ENCODE measurements at regions not wholly inside any gene's neighbourhood (a gene's known extent, or its start where the extent isn't known, plus 50 kb on each side); places are given as distances from the start of the nearest gene placed in this dataset.
A peak's percentile ranks its signal among the peaks of the same experiment; 100 is the strongest.

DNA sequence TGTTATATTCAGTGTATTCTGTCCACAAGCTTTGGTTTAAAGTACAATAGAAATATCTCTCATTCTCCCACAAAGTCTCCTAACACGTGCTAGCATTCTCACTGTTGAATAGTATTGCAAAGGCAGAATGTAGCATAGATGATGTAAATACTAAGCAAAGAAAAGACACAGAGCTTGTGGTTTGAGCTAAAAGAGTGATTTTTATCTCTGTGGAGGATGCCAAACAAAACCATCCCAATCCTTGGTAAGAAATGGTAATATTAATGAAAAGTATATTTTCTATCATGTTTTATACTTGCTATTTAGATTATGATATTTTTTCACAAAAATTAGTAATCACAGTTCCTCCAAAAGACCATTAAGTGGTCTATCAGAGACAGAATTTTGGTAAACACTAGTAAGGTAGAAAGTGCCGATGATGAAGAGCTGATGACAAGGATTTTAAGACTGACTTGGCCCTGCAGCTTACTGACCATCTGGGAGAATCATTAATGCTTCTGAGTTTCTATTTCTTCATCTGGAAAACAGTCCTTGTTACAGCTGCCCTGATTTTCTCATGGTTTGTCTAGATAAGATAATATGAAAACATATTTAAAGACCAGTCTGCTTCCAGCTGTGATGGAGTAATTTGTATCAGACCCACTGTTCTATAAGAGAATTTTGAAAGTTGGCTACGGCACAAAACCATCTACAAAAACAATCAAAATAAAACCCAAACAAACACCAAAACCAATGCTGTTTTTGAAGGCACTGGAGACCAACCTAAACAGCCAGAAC, 510.2 kb downstream of the SPATA31D1 start:
- DNase-seq (ENCODE audit: low spot score), result no peak

DNA sequence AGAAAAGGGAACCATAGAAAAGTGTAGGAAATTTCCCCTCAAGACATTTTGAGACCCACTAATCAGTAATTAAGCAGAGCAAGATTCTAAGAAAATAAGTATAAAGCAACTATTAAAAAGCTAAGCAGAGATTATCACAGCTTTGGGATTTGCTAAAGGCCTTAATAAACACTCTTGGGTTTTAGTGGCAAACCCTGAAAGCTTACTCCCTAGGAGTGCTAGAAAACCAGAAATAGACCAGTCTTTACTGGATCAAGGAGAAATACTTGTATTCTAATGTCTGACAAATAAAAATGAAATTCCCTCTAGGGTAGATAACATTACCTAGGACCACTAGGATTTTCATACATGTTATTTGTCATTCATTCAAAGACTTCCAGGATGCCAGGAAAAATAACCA, 510.8 kb downstream of the SPATA31D1 start:
- DNase-seq (ENCODE audit: low spot score), result no peak

DNA sequence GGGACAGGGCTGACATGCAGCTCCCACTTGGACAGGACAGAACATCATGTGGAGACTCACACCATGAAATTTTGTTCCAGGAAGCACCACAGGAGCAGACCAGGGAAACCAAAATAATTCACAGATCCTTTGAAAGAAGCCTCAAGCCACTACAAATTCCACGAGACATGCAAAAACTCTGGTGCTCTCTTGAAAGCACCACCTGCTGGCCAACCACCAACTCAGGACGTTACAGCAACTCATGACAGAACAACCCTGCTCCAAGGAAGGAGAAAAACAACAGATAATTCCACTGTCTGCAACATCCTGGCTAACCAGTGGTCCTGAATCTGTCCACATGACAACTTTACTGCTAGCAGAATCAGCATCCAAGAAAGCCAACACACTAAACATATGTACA, 516.0 kb downstream of the SPATA31D1 start:
- DNase-seq (ENCODE audit: low spot score), result no peak

DNA sequence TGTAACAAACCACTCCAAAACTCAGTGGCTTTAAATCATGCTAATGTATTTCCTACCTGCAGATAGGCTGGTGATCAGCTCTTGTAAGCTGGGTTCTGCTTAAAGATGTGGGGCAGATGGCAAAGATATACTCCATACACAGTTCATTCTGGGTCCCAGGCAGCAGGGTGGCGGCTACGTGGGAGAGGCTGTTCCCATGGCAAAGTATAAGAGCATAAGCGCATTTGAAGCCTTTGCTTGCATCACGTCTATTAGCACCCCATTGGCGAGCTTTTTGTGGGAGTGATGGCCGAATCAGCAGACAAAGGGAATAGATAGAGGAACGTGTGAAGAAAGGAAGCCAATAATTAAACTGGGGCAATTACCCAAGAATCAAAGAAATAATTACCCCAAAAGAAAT, 523.1 kb downstream of the SPATA31D1 start:
- DNase-seq (ENCODE audit: low spot score), result no peak

DNA sequence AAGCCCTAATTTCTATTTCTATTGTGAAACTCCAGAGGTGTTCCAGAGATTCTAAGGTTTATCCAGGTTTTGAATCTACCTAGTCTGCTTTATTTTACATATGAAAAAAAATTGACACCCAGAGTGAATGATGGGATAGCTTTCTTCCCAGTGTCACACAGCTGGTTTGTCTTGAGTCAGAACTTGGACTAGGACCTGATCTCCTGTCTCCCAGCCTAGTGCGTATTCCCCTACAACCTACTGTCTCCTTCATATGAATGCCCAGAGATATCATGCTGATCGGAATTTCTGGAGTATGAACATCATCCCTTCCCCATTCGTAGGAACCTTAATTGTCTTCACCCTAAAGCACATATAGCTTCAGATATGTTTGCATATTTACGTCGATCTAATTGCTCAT, 524.2 kb downstream of the SPATA31D1 start:
- no peak for DNase-seq (ENCODE audit: low spot score)

DNA sequence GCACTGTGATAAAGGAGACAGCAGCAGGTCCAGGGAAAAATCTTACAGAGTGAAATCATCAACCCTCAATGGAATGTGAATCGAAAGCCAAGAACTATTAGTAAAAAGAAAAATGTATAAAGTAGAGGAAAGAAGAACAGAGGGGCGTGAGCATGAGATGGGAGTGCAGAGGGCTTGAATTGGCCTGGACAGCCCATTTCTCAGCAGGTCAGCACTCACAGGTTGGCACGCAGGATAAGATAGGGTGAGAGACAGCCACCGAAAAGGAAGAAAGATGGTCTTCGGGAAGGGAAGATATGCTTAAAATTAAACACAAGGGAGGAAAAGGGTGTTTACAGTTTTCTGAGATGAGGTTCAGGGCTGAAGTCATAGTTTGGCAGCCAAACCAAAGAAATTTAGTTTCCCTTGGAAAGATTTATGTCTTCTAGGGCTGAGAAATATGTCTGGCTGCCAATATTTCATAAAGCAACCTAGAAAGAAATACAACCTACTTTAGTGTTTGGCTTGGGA, 524.7 kb downstream of the SPATA31D1 start:
- DNase-seq (ENCODE audit: low spot score), result no peak

DNA sequence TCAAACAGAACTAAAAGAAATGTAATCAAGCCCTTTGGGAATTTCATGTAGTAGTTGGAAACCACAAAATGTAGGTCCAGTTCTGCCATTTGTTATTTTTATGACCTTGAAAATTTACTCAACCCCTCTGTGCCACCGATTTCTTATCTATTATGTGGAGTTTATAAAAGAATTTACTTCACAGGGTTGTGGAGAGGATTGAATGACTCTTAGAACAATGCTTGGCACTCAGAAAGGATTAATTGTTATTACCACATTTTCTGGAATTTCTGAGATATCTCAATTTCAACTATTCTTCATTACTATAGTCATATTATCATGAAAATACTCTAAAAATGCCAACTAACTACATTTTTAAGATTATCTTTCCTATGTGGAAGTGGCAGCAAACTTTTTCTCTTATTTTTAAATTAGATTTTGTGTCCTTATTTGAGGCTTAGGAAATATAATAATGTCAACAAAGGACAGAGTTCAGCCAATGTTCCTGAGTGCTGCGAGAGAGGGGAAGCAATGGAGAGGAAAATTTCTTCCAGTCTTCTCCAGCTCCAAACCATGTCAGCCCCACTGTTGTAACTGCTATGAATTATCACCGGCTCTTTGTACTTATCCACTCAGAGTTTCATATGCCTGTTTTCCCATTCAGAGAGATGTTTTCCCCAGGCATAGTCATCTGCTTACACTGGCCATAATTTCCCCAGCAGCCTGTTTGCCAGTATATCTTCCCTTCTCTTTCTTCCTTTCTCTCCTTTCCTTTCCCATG, 525.6 kb downstream of the SPATA31D1 start:
- DNase-seq (ENCODE audit: low spot score), result no peak

DNA sequence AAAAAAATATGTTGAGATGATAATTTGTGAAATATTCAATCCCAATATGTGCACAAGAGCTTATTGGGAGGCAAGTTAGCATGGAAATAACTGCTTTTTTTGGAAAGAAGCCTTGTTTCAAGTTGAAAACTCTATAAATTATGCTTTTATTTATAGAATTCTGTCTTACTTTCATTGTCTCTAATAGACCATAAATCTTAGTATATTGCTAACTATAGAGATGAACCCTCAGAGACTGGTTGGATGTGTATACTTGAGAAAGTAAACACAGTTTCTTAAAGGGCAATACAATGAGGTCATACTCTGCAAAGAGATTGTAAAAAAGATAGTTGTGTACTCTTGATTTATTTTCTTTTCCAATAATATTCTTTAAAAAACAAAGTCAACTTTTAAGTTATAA, 530.3 kb downstream of the SPATA31D1 start:
- no peak for DNase-seq (ENCODE audit: low spot score)

DNA sequence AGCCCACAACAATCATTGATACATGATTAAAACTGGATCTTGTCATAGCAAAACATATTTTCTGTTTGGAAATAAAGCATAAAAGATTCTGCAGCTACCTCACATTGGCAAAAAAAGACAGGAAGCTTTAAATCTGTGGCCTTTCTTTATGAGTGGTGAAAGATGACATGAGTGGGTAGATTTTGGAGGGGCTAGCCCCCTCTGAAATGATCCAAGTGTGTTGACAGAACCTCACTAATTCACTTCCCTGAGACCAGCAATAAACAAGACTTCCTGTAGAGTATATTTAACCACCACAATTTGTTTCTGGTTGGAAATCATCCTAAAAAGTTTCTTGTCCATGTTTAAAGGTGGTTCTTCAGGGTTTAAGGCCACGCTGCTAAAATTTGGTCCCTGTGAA, 530.8 kb downstream of the SPATA31D1 start:
- no peak for DNase-seq (ENCODE audit: low spot score)

DNA sequence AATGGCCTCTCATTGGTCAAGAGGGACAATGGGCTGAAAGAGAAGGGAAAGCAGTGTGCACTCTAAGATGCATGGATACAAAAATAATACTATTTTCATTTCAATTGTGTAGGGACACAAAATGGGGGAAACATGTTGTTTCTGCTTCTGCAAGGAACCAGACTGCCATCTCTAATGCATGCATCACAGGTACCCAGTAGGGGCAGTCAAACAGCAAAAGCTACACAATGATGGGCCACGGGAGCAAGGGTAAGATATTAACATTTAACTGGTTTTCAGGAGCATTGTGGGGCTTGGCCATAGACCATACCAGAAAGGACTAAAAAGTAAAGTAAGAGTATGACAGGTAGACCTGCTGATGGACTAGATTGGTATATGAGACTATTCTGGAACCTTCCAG, 535.8 kb downstream of the SPATA31D1 start:
- no peak for DNase-seq (ENCODE audit: low spot score)

DNA sequence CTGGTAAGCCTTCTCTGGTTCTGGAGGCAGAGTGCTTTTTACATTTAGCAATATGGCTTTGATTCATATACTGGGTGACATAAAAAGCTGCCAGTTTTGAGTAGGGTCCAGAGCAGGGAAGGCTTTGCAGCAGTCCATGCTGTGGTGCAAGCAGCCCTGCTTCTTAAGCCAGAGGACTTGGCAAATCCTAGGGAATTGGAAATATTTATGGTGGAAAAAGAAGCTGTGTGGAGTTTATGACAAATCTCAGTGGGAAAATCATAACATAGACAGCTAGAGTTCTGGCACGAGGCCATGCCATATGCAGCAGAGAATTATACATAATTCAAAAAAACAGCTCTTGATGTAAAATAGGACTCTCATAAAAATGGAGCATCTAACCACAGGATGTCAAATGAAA, 536.4 kb downstream of the RASEF start:
- DNase-seq (ENCODE audit: low spot score), result no peak

DNA sequence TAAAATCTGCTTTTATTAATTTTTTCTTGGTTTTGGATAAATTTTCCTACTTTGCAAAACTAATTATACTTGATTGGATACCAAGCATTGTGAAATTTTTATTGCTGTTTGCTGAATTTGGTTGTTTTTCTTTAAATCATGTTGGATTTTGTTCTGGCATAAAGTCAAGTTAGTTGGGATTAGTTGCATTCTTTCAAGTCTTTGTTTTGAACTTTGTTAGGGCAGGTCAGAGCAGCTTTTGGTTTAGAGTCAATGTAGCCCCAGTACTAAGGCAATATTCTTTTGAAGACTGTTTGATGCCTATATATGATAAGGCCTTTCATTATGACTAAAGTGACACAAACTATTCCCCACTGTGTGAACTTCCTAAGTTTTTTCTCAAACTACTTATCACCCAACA, 531.1 kb downstream of the RASEF start:
- DNase-seq (ENCODE audit: low spot score), result no peak

DNA sequence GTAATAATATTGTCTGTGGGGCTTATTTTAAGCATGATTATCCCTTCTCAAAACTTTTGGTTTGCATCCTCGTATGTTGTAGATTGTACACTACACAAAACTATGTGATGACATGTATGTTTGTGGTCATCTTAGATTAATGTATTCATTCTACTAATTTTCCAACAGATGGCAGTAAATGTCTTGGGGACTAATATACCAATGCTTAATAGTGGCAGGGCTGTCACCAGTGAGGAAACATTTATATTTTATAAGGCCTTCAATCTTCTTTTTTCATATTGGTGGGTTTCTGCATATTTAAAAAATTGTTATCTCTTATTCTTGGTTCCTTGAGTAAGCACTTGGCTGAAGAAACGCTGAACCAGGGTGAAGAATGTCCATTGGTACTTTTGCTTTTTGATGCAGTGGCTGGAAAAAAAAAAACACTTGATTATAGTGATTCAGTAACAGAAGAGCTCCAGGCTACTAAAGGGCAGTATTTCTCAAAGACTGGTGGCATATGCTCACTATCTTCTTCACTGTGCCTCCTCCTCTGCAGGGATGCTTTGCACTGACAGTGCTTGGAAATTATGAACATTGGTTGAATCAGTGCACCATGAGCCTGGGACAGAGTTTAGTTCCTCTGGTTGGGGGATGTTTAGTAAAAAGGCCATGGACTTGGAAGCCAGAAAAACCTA, 530.3 kb downstream of the RASEF start:
- peak; percentile 13 for DNase-seq (ENCODE audit: low spot score)

DNA sequence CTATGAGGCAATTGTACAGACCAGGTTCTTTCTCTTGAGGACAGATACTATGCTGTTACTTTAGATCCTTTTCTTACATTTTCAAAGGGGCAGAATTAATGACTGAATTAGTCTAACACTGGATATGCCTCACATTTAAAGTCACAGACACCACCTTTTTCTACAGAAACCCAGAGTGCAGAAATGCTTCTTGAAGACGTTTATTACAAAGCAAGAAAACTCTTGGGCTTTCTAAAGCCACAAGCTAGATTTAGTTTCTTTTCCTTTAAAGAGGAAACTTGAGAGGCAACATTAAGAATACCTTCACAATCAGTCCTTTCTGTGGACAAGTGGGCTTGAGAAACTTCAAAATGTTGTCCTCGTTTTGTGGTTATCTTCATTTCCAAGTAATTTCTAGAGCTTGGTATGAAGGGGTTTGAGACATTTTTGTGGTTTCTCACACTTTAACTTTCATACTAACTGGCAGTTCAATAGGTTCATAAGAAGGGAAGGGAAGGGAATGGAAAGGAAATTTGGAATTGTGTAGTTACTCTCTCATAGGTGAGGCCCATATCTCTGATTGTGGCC, 527.4 kb downstream of the RASEF start:
- no peak for DNase-seq (ENCODE audit: low spot score)

DNA sequence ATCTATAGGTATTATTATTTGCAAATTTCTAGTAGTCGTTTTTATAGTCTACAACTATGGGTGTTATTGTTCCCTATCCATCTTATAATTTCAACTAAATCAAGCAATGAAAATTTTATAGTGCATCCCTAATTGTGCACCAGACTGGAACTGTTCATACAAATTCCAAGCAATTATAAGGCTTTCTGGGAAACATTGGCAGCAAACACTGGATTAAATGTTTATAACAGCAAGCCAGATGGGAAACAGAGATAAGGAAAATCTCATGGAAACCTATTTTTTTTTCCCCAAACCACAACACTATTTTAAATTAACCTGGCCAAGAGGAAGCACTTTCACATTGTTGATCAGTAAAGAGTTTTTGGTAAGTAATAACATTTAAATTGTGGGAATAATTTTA, 524.3 kb downstream of the RASEF start:
- DNase-seq (ENCODE audit: low spot score), result no peak

DNA sequence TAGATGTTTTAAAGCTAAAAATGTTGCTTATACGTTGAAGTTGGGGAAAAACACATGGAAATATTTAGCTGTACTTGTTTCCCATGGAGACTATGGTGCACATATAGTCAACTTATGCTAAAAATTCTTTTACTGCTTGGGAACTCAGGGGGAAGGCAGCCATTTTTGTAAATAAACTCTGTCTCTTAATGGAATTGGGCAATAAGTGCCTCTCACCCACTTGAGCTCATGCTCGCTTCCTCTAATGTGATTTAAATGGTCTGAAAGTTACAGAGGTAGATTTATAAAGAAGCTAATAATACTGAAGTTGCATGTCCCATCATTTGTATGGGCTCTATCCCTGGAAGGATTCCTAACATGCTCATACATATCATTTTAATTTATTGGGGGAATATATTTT, 523.8 kb downstream of the RASEF start:
- no peak for DNase-seq (ENCODE audit: low spot score)

DNA sequence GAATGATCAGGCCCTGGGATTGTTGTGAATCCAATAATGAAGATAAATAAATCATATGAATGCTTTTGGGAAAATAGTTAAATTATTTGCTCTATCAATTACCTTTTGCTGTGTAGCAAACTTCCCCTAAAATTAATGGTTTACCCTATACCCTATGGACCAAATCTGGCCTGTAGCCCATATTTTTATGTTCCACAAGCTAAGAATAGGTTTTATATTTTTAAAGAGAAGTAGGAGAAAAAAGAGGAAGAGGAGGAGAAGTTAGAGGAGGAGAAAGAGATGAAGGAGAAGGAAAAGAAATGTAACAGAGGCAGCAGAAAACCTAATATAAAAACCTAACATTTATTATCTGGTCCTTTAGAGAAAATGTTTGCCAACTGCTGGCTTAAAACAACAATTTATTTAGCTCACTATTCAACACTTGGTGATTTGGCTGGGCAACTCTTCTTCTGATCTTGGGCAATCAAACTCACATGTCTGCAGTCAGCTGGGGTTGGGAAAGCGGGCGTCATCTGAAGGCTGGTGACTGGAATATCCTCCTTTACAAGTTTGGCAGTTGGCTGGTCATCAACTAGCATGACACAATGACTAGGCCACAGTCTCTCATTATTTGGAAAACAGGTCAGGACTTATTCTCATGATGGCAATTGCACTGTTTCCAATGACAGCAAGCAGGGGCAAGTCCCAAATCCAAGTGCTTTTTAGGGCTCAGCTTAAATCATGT, 522.9 kb downstream of the RASEF start:
- DNase-seq (ENCODE audit: low spot score), result no peak

DNA sequence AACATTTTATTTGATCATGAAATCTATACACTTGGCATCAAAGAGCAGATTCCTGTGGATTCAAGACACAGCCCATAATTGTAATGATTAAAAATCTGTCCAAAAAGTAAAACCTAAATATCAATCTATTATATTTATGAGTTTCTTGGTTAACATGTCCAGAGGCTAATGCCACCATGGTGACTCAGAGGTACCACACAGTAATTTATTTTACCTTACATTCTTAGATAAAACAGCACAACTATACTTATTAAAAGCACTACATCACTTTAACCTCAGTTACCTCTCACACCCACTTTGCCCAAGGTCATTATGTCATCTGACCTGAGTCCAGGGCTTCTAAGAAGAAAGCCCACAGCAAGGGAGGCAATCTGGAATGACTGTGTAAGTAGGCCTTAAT, 519.2 kb downstream of the RASEF start:
- no peak for DNase-seq (ENCODE audit: low spot score)

DNA sequence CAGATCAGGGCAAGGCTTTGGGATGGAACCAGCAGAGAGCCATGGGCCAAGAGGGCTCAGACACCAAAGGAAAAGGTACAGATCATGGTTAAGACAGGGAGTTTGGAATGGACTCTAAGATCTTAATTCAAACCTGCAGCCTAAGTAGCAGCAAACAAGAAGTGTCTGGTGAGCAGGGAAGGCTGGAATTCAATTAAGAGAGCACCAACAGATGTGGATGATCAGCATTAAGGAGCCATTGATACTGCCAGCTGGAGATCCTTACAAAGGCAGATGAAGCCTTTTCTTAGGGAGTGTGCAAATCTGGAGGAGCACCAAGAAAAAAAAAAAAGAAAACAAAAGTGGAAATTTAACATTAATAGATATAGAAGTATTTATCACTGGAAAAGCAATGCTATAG, 516.8 kb downstream of the RASEF start:
- DNase-seq (ENCODE audit: low spot score), result no peak

DNA sequence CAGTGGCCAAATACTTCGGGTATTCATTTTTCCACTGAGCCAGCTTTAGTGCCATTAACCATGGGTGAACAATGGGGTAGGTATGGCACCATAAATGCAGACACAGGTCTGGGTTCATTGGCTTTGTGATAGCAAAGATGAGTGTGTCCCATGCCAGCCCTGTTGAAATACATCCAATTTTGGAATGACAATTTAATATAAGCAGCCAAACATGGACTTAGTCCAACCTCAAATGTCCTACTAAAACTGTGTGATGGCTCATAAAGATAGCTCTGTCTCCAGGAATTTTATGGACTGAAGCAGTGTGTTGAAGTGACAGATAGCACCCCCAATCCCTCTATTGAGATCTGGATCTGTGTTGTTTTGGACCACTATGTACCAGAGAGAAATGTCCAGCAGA, 514.9 kb downstream of the RASEF start:
- DNase-seq (ENCODE audit: low spot score), result no peak

DNA sequence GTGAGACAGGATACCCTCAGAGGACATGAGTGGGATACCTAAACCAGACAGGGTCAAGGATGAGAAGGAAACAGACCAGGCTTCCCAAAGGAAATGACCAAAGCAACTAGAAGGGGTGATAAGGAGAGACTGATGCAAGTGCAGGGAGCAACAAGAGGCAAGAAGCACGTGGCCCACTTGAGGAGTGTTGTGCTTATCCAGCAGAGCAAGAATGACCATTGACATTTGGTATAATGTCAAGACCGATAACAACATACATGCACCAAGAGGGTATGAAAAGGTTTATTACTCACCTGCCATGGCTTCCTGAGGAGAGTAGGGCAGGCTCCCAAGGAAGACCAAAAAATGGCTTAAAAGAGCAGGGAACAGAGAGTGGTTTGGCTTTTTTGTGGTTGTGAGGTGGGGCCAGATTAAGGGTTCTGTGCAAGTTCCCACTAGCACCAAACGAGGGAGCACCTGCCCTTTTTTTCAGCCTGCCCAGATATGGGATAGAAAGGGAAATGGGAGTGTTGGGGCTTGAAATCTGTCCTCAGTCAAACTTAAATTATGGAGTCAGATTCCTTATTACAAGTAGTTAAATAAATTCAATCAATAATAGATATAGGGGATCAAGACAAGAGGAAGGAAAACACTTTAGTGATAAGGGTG, 513.6 kb downstream of the RASEF start:
- no peak for DNase-seq (ENCODE audit: low spot score)
